ENCODE measurements at regions not wholly inside any gene's neighbourhood (a gene's known extent, or its start where the extent isn't known, plus 50 kb on each side); places are given as distances from the start of the nearest gene placed in this dataset.

DNA sequence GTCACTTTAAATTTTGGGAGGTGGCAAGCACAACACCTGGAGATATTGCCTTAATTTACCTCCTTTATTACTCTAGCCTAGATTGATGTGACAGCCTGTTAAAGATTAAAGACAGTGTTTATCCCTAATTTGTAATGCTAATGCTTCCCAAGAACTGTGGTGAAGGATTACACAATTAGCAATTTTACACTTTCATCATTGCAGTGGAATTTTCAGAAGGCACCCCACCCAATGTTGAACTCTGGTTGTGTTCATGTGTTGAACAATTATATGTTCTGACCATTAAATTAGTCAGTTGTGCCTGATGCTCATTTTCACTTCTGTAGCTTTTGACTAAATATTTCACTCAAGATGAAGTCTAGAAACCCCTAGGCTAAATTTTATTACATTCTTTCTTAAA, 317.1 kb upstream of the CWC22 start:
- Histone ChIP-seq H3K27me3 (no peaks in the 10 kb centered on the region), H3K4me1 (no peaks in the 10 kb centered on the region), H3K4me3 (replicated peaks in 1 of 3) (no peak overlapping the region), H3K9me3 (no peaks in the 10 kb centered on the region), H3K27ac (no peak overlapping the region), H3K36me3 (no peaks in the 10 kb centered on the region)
- intact Hi-C loops (cut with DNase I): no loop called here
- TF ChIP-seq POLR2A (IDR thresholded peaks at IDR 0.05): no peak
- TF ChIP-seq, protein P1, sequence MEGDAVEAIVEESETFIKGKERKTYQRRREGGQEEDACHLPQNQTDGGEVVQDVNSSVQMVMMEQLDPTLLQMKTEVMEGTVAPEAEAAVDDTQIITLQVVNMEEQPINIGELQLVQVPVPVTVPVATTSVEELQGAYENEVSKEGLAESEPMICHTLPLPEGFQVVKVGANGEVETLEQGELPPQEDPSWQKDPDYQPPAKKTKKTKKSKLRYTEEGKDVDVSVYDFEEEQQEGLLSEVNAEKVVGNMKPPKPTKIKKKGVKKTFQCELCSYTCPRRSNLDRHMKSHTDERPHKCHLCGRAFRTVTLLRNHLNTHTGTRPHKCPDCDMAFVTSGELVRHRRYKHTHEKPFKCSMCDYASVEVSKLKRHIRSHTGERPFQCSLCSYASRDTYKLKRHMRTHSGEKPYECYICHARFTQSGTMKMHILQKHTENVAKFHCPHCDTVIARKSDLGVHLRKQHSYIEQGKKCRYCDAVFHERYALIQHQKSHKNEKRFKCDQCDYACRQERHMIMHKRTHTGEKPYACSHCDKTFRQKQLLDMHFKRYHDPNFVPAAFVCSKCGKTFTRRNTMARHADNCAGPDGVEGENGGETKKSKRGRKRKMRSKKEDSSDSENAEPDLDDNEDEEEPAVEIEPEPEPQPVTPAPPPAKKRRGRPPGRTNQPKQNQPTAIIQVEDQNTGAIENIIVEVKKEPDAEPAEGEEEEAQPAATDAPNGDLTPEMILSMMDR (IDR thresholded peaks at IDR 0.05): no peak
- DNase-seq: no peak

DNA sequence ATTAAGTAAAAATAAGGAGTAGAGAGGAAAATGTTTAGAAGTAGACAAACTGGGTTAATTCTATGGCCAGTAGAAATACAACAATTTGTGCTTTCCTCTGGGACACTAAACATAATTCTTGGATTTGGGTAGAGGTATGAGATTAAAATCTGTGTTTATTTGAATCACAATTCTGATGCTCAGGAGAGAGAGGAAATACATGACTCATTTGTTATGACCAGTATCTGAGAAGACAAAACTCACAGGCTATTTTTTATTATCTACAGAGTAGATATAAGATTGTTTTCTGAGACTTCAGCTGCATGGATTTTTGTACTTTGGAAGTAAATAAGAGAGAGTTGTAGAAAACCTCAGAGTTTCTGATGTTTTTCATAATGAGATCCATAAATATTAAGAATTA, 315.7 kb upstream of the CWC22 start:
- no peak for DNase-seq
- no peak overlapping the region for H3K27ac ChIP-seq
- intact Hi-C loops (cut with DNase I): no loop called here
- H3K27me3 ChIP-seq: no peaks in the 10 kb centered on the region
- no peaks in the 10 kb centered on the region for H3K36me3 ChIP-seq
- no peaks in the 10 kb centered on the region for H3K9me3 ChIP-seq
- H3K4me3 ChIP-seq (replicated peaks in 1 of 3): no peak overlapping the region
- H3K4me1 ChIP-seq: no peaks in the 10 kb centered on the region
- no peak for TF ChIP-seq POLR2A (IDR thresholded peaks at IDR 0.05)
- TF ChIP-seq, protein P1 (IDR thresholded peaks at IDR 0.05): no peak

DNA sequence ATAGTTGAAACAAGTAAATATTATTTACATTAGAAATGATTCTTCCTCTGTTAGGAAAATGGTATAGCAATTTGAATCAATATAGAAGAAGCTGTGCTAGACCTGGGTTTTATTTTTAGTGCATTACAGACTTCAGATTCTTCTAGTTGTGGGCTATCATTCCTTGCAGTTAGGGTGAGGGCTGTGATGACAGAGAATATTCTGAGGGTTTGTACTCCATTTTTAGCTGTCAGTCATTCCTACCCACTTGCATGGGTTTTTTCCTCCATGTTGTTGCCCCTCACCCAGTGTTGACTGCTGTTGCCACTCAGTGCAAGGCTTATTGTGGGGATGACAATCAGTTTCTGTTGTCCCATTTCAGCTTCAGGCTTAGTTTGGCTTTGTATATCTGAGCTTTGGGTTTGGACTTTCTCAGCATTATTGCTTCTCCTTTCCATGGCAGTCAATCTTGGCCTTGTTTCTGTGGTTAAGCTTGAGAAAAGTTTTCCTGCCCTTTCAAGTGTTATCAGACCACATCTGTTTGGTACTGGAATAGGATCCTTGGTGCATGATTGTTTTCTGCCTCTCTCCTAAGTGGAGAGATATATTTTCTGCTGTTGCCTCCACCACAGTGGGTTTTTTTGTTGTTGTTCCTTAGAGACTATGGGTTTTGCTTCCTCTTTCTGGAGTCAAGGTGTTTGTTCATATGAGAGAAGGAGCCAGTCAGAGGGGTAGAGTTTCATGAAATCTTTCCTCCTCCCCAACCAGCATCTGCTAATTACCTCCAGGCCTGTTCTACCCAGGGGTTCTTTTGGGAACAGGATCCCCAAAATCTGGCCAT, 312.7 kb upstream of the CWC22 start:
- no peak overlapping the region for H3K4me3 ChIP-seq (replicated peaks in 1 of 3)
- no peaks in the 10 kb centered on the region for H3K27me3 ChIP-seq
- TF ChIP-seq, protein P1 (IDR thresholded peaks at IDR 0.05): no peak
- no peak for TF ChIP-seq POLR2A (IDR thresholded peaks at IDR 0.05)
- intact Hi-C loops (cut with DNase I): no loop called here
- DNase-seq: no peak
- no peak overlapping the region for H3K27ac ChIP-seq
- H3K36me3 ChIP-seq: no peaks in the 10 kb centered on the region
- H3K4me1 ChIP-seq: no peaks in the 10 kb centered on the region
- no peaks in the 10 kb centered on the region for H3K9me3 ChIP-seq

DNA sequence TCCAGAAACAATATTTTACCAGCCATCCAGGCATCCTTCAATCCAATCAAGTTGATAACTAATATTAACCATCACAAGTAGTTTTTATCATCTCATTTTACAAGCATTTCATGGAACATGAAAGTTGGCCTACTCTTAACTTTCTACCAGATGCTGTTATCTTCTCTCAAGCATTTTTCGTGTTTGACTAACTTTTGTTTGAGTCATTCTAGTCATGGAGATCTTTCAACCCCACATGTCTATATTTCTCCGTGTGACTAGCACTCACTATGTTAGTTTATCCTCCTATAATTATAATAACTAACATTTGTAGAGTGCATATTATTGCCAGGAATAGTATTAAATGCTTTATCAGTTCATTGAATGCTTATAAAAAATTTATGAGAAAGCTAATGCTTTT, 307.0 kb upstream of the CWC22 start:
- H3K27ac ChIP-seq: no peak overlapping the region
- intact Hi-C loops (cut with DNase I): no loop called here
- no peaks in the 10 kb centered on the region for H3K27me3 ChIP-seq
- H3K4me1 ChIP-seq: no peaks in the 10 kb centered on the region
- WGBS, 2 donors: 74 to 76% methylated on average over 2 of the region's 2 CpGs
- TF ChIP-seq, protein P1 (IDR thresholded peaks at IDR 0.05): no peak
- no peak for TF ChIP-seq POLR2A (IDR thresholded peaks at IDR 0.05)
- H3K4me3 ChIP-seq (replicated peaks in 1 of 3): no peak overlapping the region
- H3K9me3 ChIP-seq: no peaks in the 10 kb centered on the region
- no peak for DNase-seq
- H3K36me3 ChIP-seq: no peaks in the 10 kb centered on the region

DNA sequence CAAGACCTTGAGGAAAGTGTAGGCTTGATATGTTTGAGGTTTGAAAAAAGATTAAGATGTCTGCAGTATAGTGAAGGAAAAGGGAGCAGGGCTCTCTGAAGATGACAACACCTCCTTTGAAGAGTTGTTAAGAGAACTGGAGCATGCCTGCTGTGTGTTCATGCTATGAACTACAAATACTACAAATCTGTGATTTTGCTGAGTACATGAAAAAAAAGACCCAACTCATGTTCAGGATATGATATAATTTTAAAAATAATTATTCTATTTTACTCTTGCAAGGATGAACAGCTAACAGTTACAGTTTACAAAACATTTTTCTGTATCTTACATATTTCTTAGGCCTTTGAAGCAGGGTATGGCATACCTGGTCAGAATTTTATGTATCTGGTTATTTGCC, 305.4 kb upstream of the CWC22 start:
- intact Hi-C loops (cut with DNase I): no loop called here
- no peak for TF ChIP-seq POLR2A (IDR thresholded peaks at IDR 0.05)
- TF ChIP-seq, protein P1 (IDR thresholded peaks at IDR 0.05): no peak

More for the DNA sequence above, 305.4 kb upstream of the CWC22 start:
- H3K4me1 ChIP-seq: no peaks in the 10 kb centered on the region
- no peak for DNase-seq
- no peaks in the 10 kb centered on the region for H3K36me3 ChIP-seq
- H3K9me3 ChIP-seq: no peaks in the 10 kb centered on the region
- no peak overlapping the region for H3K27ac ChIP-seq
- H3K27me3 ChIP-seq: no peaks in the 10 kb centered on the region
- H3K4me3 ChIP-seq (replicated peaks in 1 of 3): no peak overlapping the region
